H1 (cell line): ENCODE measurements at regions not wholly inside any gene's neighbourhood (a gene's known extent, or its start where the extent isn't known, plus 50 kb on each side); places are given as distances from the start of the nearest gene placed in this dataset.

Experiments
- CHD2 ChIP-seq: IDR thresholded peaks from 2 replicates; pipeline ENCODE4 v1.6.1; 2012; ENCODE audit warnings: low read length, improper control_type of control experiment
- NANOG ChIP-seq: IDR thresholded peaks from 2 replicates; pipeline ENCODE4 v1.6.1; 2011; ENCODE audit warnings: low read length, low read depth, mild to moderate bottlenecking, inconsistent platforms; ENCODE audit not compliant: insufficient read depth, poor library complexity, severe bottlenecking
- POLR2A ChIP-seq, 2 experiments: IDR thresholded peaks; 1 replicate in 1 of 2; 2 replicates in 1 of 2; pipeline ENCODE4 v1.6.1; 2011; ENCODE audit warnings: low read depth in 2 of 2, low read length in 2 of 2, mild to moderate bottlenecking in 2 of 2; ENCODE audit errors: control extremely low read depth in 1 of 2
- POLR2AphosphoS5 ChIP-seq: IDR thresholded peaks from 2 replicates; pipeline ENCODE4 v1.6.1; 2011; ENCODE audit warnings: low read depth, low read length
- RAD21 ChIP-seq, 2 experiments: IDR thresholded peaks in 1 of 2; conservative IDR thresholded peaks in 1 of 2; 2 replicates each; pipeline ENCODE4 v1.6.1; 2011; ENCODE audit warnings: low read depth in 2 of 2, low read length in 2 of 2, improper control_type of control experiment in 1 of 2, inconsistent platforms in 1 of 2, mild to moderate bottlenecking in 1 of 2, moderate library complexity in 1 of 2
- RNF2 ChIP-seq: fragments of 200-900, 300-1000 bp; sonication (generic); IDR thresholded peaks from 2 replicates; pipeline ENCODE4 v1.7.1; 2016; ENCODE audit warnings: borderline replicate concordance, low read depth, mild to moderate bottlenecking, antibody characterized with exemption, low read length; ENCODE audit not compliant: poor library complexity, severe bottlenecking; ENCODE audit errors: missing control alignments
- TF ChIP-seq, protein P1 (sequence below), 3 experiments: IDR thresholded peaks; 1 replicate in 2 of 3; 2 replicates in 1 of 3; pipeline versions ENCODE4 v1.5.1 to v1.6.1; 2011; ENCODE audit warnings: low read length in 3 of 3, mild to moderate bottlenecking in 3 of 3, inconsistent platforms in 2 of 3, low read depth in 1 of 3, moderate library complexity in 1 of 3; ENCODE audit not compliant: insufficient read depth in 1 of 3; ENCODE audit errors: control extremely low read depth in 1 of 3

DNA sequence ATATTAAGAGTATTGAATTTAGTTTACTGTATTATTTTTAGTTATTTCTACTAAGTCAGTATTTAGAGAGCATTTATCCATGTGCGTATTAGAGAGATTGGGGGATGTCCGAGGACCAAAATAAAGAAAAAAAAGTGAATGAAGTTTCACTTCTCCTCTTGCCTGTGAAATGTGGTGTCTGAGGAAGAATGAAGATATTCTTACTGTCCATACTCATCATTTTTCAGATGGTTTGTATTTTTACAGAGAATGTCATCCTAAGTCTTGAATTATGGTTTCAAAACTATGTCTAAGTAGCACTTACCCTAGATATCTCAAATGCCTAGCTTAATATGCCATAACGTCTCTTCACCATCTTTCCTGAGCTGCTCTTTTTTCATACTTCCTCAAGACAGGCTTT is 854.3 kb downstream of the C4orf33 start:
- TF ChIP-seq POLR2A (IDR thresholded peaks at IDR 0.05; ENCODE audit: control extremely low read depth in 1 of 2, low read depth in 2 of 2, low read length in 2 of 2) (no peak), POLR2AphosphoS5 (no peak), NANOG (no peak), RAD21 (IDR thresholded peaks at IDR 0.05 in 1 of 2, conservative IDR thresholded peaks at IDR 0.05 in 1 of 2; ENCODE audit: low read depth in 2 of 2, low read length in 2 of 2) (no peak), RNF2 (no peak), CHD2 (no peak)
- TF ChIP-seq, protein P1, sequence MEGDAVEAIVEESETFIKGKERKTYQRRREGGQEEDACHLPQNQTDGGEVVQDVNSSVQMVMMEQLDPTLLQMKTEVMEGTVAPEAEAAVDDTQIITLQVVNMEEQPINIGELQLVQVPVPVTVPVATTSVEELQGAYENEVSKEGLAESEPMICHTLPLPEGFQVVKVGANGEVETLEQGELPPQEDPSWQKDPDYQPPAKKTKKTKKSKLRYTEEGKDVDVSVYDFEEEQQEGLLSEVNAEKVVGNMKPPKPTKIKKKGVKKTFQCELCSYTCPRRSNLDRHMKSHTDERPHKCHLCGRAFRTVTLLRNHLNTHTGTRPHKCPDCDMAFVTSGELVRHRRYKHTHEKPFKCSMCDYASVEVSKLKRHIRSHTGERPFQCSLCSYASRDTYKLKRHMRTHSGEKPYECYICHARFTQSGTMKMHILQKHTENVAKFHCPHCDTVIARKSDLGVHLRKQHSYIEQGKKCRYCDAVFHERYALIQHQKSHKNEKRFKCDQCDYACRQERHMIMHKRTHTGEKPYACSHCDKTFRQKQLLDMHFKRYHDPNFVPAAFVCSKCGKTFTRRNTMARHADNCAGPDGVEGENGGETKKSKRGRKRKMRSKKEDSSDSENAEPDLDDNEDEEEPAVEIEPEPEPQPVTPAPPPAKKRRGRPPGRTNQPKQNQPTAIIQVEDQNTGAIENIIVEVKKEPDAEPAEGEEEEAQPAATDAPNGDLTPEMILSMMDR (IDR thresholded peaks at IDR 0.05; ENCODE audit: control extremely low read depth in 1 of 3, insufficient read depth in 1 of 3, low read depth in 1 of 3, low read length in 3 of 3): no peak
